K562 (cell line): ENCODE measurements at regions not wholly inside any gene's neighbourhood (a gene's known extent, or its start where the extent isn't known, plus 50 kb on each side); places are given as distances from the start of the nearest gene placed in this dataset.

Source experiments
- ATAC-seq: fragments of 200-7000 bp; cut with Tn5 transposase; 3 replicates; pipeline ENCODE4 v1.9.1; 2020; ENCODE audit warnings: moderate library complexity
- BruUV-seq: library from RNA; stranded (reverse); fragments of 400-500 nt; replicated peaks from 2 replicates; lab custom pipeline; 2021; lab: Mats Ljungman, UMichigan
- CTCF ChIA-PET: fragments of 300-600 bp; formaldehyde crosslinking; extraction: SDS; loops from one replicate; lab custom pipeline; 2021; ENCODE audit warnings: low intra/inter-chr PET ratio; lab: Yijun Ruan, JAX
- POLR2A ChIA-PET: fragments of 300-600, 350-650 bp; sonication (Branson Sonifier 250); formaldehyde crosslinking; extraction: SDS; loops from one replicate; lab custom pipeline; 2021; ENCODE audit warnings: antibody characterized with exemption, inconsistent platforms; lab: Yijun Ruan, JAX
- DNase-seq, 4 experiments: peaks; one replicate each; pipeline versions ENCODE4 v3.0.0 to v3.0.0-alpha.2; 2011 to 2018; ENCODE audit warnings: low spot score in 3 of 4, mixed read lengths in 3 of 4; ENCODE audit errors: extremely low read depth in 1 of 4
- FAIRE-seq: peaks from 2 replicates; lab custom pipeline; 2011; peaks lifted over from hg19 to GRCh38; lab: Jason Lieb, UNC
- H2AFZ ChIP-seq: 2 replicates; pipeline ENCODE4 v1.6.0; 2011; ENCODE audit warnings: low read depth, low read length, control low read depth, inconsistent platforms
- H3K27ac ChIP-seq: fragments of 200-600 bp; 3 replicates; pipeline ENCODE4 v1.8.0; 2011; ENCODE audit warnings: low read depth, mild to moderate bottlenecking, control low read depth, inconsistent platforms, low read length, moderate library complexity, mixed read lengths; ENCODE audit errors: extremely low read depth
- H3K27me3 ChIP-seq, 2 experiments: fragments of 300-600 bp in 1 of 2; 2 replicates in 1 of 2; 3 replicates in 1 of 2; pipeline versions ENCODE4 v1.6.0 to v1.8.0; 2011; ENCODE audit warnings: inconsistent platforms in 2 of 2, low read length in 2 of 2, mild to moderate bottlenecking in 1 of 2, mixed read lengths in 1 of 2, moderate library complexity in 1 of 2; ENCODE audit not compliant: control insufficient read depth in 2 of 2, insufficient read depth in 2 of 2
- H3K36me3 ChIP-seq: fragments of 300-600 bp; 3 replicates; pipeline ENCODE4 v1.8.0; 2011; ENCODE audit warnings: mild to moderate bottlenecking, low read length, inconsistent platforms; ENCODE audit not compliant: control insufficient read depth, insufficient read depth
- H3K4me1 ChIP-seq, 2 experiments: fragments of 200-600 bp in 1 of 2; replicated peaks in 1 of 2; 2 replicates in 1 of 2; 3 replicates in 1 of 2; pipeline versions ENCODE4 v1.5.1 to v1.8.0; 2011; ENCODE audit warnings: inconsistent platforms in 2 of 2, low read length in 2 of 2, mild to moderate bottlenecking in 1 of 2, mixed read lengths in 1 of 2, moderate library complexity in 1 of 2; ENCODE audit not compliant: control insufficient read depth in 2 of 2, insufficient read depth in 2 of 2
- H3K4me2 ChIP-seq: 2 replicates; pipeline ENCODE4 v1.6.1; 2011; ENCODE audit warnings: low read length, control low read depth, inconsistent platforms, mixed read lengths; ENCODE audit not compliant: insufficient read depth
- H3K4me3 ChIP-seq: fragments of 200-600 bp; sonication (generic), shearing (Covaris generic); 2 replicates; pipeline ENCODE4 v1.5.1; 2016; ENCODE audit warnings: control low read depth, inconsistent platforms
- H3K79me2 ChIP-seq: fragments of 200-600 bp; 3 replicates; pipeline ENCODE4 v1.8.0; 2011; ENCODE audit warnings: low read length, inconsistent platforms; ENCODE audit not compliant: control insufficient read depth, insufficient read depth
- H3K9ac ChIP-seq, 2 experiments: 2 replicates each; pipeline versions ENCODE4 v1.6.0 to v1.6.1; 2011; ENCODE audit warnings: low read depth in 2 of 2, low read length in 2 of 2, control low read depth in 1 of 2, inconsistent platforms in 1 of 2, mild to moderate bottlenecking in 1 of 2, mixed read lengths in 1 of 2; ENCODE audit not compliant: insufficient read depth in 1 of 2
- H3K9me1 ChIP-seq: one replicate; pipeline ENCODE4 v1.6.0; 2011; ENCODE audit warnings: inconsistent platforms, mild to moderate bottlenecking, low read length, moderate library complexity; ENCODE audit not compliant: control insufficient read depth, insufficient read depth
- H3K9me3 ChIP-seq: replicated peaks from 2 replicates; pipeline ENCODE4 v1.5.1; 2011; ENCODE audit warnings: low read depth, low read length, inconsistent platforms; ENCODE audit not compliant: control insufficient read depth, insufficient read depth
- H4K20me1 ChIP-seq: replicated peaks from 2 replicates; pipeline ENCODE4 v1.6.1; 2011; ENCODE audit warnings: low read length, inconsistent platforms, mixed read lengths; ENCODE audit not compliant: control insufficient read depth, insufficient read depth
- AFF4 ChIP-seq: sonication (generic); formaldehyde crosslinking; IDR thresholded peaks from 2 replicates; pipeline ENCODE4 v1.8.0; 2023; ENCODE audit warnings: mild to moderate bottlenecking, missing genetic modification reagents
- CAMTA2 ChIP-seq: fragments of 250-450 bp; sonication (Bioruptor Pico); conservative IDR thresholded peaks from 2 replicates; pipeline ENCODE4 v1.5.1; 2022
- CBFB ChIP-seq: sonication (generic); formaldehyde crosslinking; IDR thresholded peaks from 2 replicates; pipeline ENCODE4 v1.4.0; 2020; ENCODE audit warnings: mild to moderate bottlenecking, missing genetic modification reagents
- CREB1 ChIP-seq, 2 experiments: sonication (generic) in 1 of 2; formaldehyde crosslinking in 1 of 2; IDR thresholded peaks; 2 replicates each; pipeline versions ENCODE4 v1.6.1 to v1.8.0; 2012 to 2022; ENCODE audit warnings: inconsistent platforms in 1 of 2, mild to moderate bottlenecking in 1 of 2, missing genetic modification reagents in 1 of 2, moderate library complexity in 1 of 2
- MAFG ChIP-seq: fragments of 450-650 bp; conservative IDR thresholded peaks from 2 replicates; pipeline ENCODE4 v1.6.1; 2016; ENCODE audit warnings: missing genetic modification characterization, missing compliant biosample characterization
- NCOA2 ChIP-seq, 2 experiments: fragments of 450-650 bp; IDR thresholded peaks; 2 replicates each; pipeline ENCODE4 v1.6.1; 2018; ENCODE audit warnings: mild to moderate bottlenecking in 2 of 2, moderate library complexity in 1 of 2; ENCODE audit not compliant: partially characterized antibody in 2 of 2
- NELFE ChIP-seq: IDR thresholded peaks from 2 replicates; pipeline ENCODE4 v1.6.1; 2011; ENCODE audit warnings: mild to moderate bottlenecking; ENCODE audit not compliant: insufficient read depth, insufficient read length
- SIN3B ChIP-seq: fragments of 450-650 bp; IDR thresholded peaks from 2 replicates; pipeline ENCODE4 v1.6.1; 2017; ENCODE audit warnings: low read depth, mild to moderate bottlenecking, moderate library complexity
- SREBF2 ChIP-seq: sonication (generic); formaldehyde crosslinking; IDR thresholded peaks from 2 replicates; pipeline ENCODE4 v1.4.0; 2020; ENCODE audit warnings: mild to moderate bottlenecking, missing genetic modification reagents
- ZFP30 ChIP-seq: fragments of 250-450 bp; sonication (Bioruptor Pico); IDR thresholded peaks from 2 replicates; pipeline ENCODE4 v1.8.0; 2022; ENCODE audit warnings: moderate library complexity, mild to moderate bottlenecking, inconsistent platforms, borderline replicate concordance
- ZNF146 ChIP-seq: IDR thresholded peaks from one replicate; pipeline ENCODE4 v1.6.1; 2018; ENCODE audit warnings: missing compliant biosample characterization; ENCODE audit not compliant: unreplicated experiment
- ZNF609 ChIP-seq: sonication (generic); formaldehyde crosslinking; IDR thresholded peaks from 2 replicates; pipeline ENCODE4 v1.8.1; 2023; ENCODE audit warnings: missing genetic modification reagents, mild to moderate bottlenecking, borderline replicate concordance
- ZSCAN29 ChIP-seq: fragments of 450-650 bp; IDR thresholded peaks from 2 replicates; pipeline ENCODE4 v1.6.1; 2017
- in situ Hi-C: fragments of 300-500 bp; cut with MboI; formaldehyde crosslinking; loops from 4 replicates; pipeline ENCODE4 v1.15.0; 2018; ENCODE audit warnings: inconsistent platforms, mixed read lengths
- intact Hi-C: fragments of 100-400 bp; cut with micrococcal nuclease; formaldehyde crosslinking; loops from 2 replicates; pipeline ENCODE4 v1.14.2; 2022
- TF ChIP-seq, protein P1 (sequence below): fragments of 200-800 bp; sonication (Bioruptor generic); IDR thresholded peaks from 2 replicates; pipeline ENCODE4 v1.6.1; 2017; ENCODE audit warnings: missing genetic modification characterization, missing compliant biosample characterization

GRCh38 chr13:80160110-80160509 is 180.8 kb downstream of the SPRY2 start:
- H3K27me3 ChIP-seq, result no peaks in the 10 kb centered on the region
- no TSS peak for BruUV-seq
- no peaks in the 10 kb centered on the region for H3K9me1 ChIP-seq
- no peaks in the 10 kb centered on the region for H3K4me1 ChIP-seq
- ChIA-PET CTCF (no interaction called here), POLR2A (no interaction called here)
- ATAC-seq (no peak), DNase-seq (no peak), FAIRE-seq (no peak)
- H3K79me2 ChIP-seq, result no peaks in the 10 kb centered on the region
- in situ Hi-C loops (no loop called here), intact Hi-C loops (no loop called here)
- no peak overlapping the region for H3K9ac ChIP-seq
- no peaks in the 10 kb centered on the region for H3K36me3 ChIP-seq
- H3K4me2 ChIP-seq, result no peak overlapping the region
- H3K27ac ChIP-seq, result no peak overlapping the region
- no peaks in the 10 kb centered on the region for H4K20me1 ChIP-seq
- H3K4me3 ChIP-seq, result no peak overlapping the region
- no peaks in the 10 kb centered on the region for H3K9me3 ChIP-seq
- no peak overlapping the region for H2AFZ ChIP-seq
- TF ChIP-seq ZSCAN29 (no peak), SIN3B (no peak), SREBF2 (CRISPR knock-in tag) (no peak), CAMTA2 (CRISPR knock-in tag) (no peak), CREB1 (IDR thresholded peaks at IDR 0.05) (no peak), CREB1 (CRISPR knock-in tag; IDR thresholded peaks at IDR 0.05) (no peak), NCOA2 (IDR thresholded peaks at IDR 0.05; ENCODE audit: partially characterized antibody in 2 of 2) (no peak), MAFG (no peak), NELFE (no peak), ZFP30 (no peak), AFF4 (CRISPR knock-in tag) (no peak), ZNF609 (CRISPR knock-in tag) (no peak), CBFB (CRISPR knock-in tag) (no peak), ZNF146 (no peak)
- TF ChIP-seq, protein P1, sequence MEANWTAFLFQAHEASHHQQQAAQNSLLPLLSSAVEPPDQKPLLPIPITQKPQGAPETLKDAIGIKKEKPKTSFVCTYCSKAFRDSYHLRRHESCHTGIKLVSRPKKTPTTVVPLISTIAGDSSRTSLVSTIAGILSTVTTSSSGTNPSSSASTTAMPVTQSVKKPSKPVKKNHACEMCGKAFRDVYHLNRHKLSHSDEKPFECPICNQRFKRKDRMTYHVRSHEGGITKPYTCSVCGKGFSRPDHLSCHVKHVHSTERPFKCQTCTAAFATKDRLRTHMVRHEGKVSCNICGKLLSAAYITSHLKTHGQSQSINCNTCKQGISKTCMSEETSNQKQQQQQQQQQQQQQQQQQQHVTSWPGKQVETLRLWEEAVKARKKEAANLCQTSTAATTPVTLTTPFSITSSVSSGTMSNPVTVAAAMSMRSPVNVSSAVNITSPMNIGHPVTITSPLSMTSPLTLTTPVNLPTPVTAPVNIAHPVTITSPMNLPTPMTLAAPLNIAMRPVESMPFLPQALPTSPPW (CRISPR knock-in tag), result no peak
